Suprapubic skin (tissue), 4 donors: ENCODE measurements at regions not wholly inside any gene's neighbourhood (a gene's known extent, or its start where the extent isn't known, plus 50 kb on each side); places are given as distances from the start of the nearest gene placed in this dataset.

Experiments used
- POLR2A ChIP-seq, 2 donors: fragments of 450-650 bp; IDR thresholded peaks; one replicate each; pipeline ENCODE4 v1.6.1; 2017; ENCODE audit warnings: antibody characterized with exemption in 2 of 2, mild to moderate bottlenecking in 2 of 2, moderate library complexity in 2 of 2
- POLR2AphosphoS5 ChIP-seq, 3 donors: sonication (generic); formaldehyde crosslinking; IDR thresholded peaks; one replicate each; pipeline ENCODE4 v1.6.1; 2017; ENCODE audit warnings: antibody characterized with exemption in 3 of 3
- TF ChIP-seq, protein P1 (sequence below), 2 donors: fragments of 200-600 bp in 1 of 2; fragments of 450-650 bp in 1 of 2; sonication (generic) in 1 of 2; IDR thresholded peaks; one replicate each; pipeline ENCODE4 v1.5.1; 2016 to 2019; ENCODE audit warnings: antibody characterized with exemption in 2 of 2, mild to moderate bottlenecking in 1 of 2, moderate library complexity in 1 of 2

- TF ChIP-seq, protein P1, sequence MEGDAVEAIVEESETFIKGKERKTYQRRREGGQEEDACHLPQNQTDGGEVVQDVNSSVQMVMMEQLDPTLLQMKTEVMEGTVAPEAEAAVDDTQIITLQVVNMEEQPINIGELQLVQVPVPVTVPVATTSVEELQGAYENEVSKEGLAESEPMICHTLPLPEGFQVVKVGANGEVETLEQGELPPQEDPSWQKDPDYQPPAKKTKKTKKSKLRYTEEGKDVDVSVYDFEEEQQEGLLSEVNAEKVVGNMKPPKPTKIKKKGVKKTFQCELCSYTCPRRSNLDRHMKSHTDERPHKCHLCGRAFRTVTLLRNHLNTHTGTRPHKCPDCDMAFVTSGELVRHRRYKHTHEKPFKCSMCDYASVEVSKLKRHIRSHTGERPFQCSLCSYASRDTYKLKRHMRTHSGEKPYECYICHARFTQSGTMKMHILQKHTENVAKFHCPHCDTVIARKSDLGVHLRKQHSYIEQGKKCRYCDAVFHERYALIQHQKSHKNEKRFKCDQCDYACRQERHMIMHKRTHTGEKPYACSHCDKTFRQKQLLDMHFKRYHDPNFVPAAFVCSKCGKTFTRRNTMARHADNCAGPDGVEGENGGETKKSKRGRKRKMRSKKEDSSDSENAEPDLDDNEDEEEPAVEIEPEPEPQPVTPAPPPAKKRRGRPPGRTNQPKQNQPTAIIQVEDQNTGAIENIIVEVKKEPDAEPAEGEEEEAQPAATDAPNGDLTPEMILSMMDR (IDR thresholded peaks at IDR 0.05) = no peak
- TF ChIP-seq POLR2AphosphoS5 (IDR thresholded peaks at IDR 0.05) = no peak
- TF ChIP-seq POLR2A (IDR thresholded peaks at IDR 0.05) = no peak
These were observed 195.0 kb upstream of the ELAC2 start for GRCh38 chr17:13212860-13213259.
